A673 (cell line): ENCODE measurements at regions not wholly inside any gene's neighbourhood (a gene's known extent, or its start where the extent isn't known, plus 50 kb on each side); places are given as distances from the start of the nearest gene placed in this dataset.

Source experiments
- BruUV-seq: library from RNA; stranded (reverse); fragments of 400-500 nt; replicated peaks from 2 replicates; lab custom pipeline; 2021; lab: Mats Ljungman, UMichigan
- CTCF ChIA-PET: fragments of 300-600 bp; sonication (Branson Sonifier 250); formaldehyde crosslinking; loops from one replicate; lab custom pipeline; 2022; ENCODE audit warnings: antibody characterized with exemption; lab: Charles Lee
- POLR2A ChIA-PET: fragments of 300-600 bp; sonication (Branson Sonifier 250); formaldehyde crosslinking; loops from one replicate; lab custom pipeline; 2022; ENCODE audit warnings: antibody characterized with exemption; ENCODE audit not compliant: low non-redundant PET; lab: Charles Lee
- DNase-seq: peaks from one replicate; pipeline ENCODE4 v3.0.0-alpha.2; 2015; ENCODE audit warnings: low spot score
- H3K27ac ChIP-seq: fragments of 200-600 bp; sonication (generic); 2 replicates; pipeline ENCODE4 v1.5.1; 2016; ENCODE audit warnings: mixed run types, low read depth, mild to moderate bottlenecking, mixed read lengths, antibody characterized with exemption, low read length; ENCODE audit not compliant: poor library complexity, severe bottlenecking
- H3K27me3 ChIP-seq: fragments of 200-600 bp; sonication (generic); replicated peaks from 2 replicates; pipeline ENCODE4 v1.6.1; 2017; ENCODE audit warnings: mixed run types, low read depth, mild to moderate bottlenecking, mixed read lengths, antibody characterized with exemption, low read length; ENCODE audit not compliant: insufficient read depth, poor library complexity
- H3K36me3 ChIP-seq: fragments of 200-600 bp; sonication (generic); 2 replicates; pipeline ENCODE4 v1.6.1; 2016; ENCODE audit warnings: mixed run types, mild to moderate bottlenecking, mixed read lengths, antibody characterized with exemption, low read length; ENCODE audit not compliant: insufficient read depth, poor library complexity, severe bottlenecking
- H3K4me1 ChIP-seq: fragments of 200-600 bp; sonication (generic); 2 replicates; pipeline ENCODE4 v1.6.1; 2017; ENCODE audit warnings: mixed run types, mild to moderate bottlenecking, mixed read lengths, antibody characterized with exemption, low read length; ENCODE audit not compliant: insufficient read depth, poor library complexity, severe bottlenecking
- H3K4me3 ChIP-seq: fragments of 200-600 bp; sonication (generic); 2 replicates; pipeline ENCODE4 v1.5.1; 2016; ENCODE audit warnings: low read depth, mixed run types, mild to moderate bottlenecking, mixed read lengths, low read length; ENCODE audit not compliant: poor library complexity, severe bottlenecking
- H3K9me3 ChIP-seq: fragments of 200-600 bp; sonication (generic); 2 replicates; pipeline ENCODE4 v1.6.1; 2016; ENCODE audit warnings: mixed run types, low read depth, mild to moderate bottlenecking, mixed read lengths, antibody characterized with exemption, low read length; ENCODE audit not compliant: poor library complexity, severe bottlenecking
- CTCF ChIP-seq: fragments of 300-800, 200-600 bp; sonication (generic); conservative IDR thresholded peaks from 2 replicates; pipeline ENCODE4 v1.5.1; 2017; ENCODE audit warnings: low read depth, mild to moderate bottlenecking, antibody characterized with exemption, low read length, moderate library complexity, mixed read lengths
- EZH2 ChIP-seq: fragments of 200-600 bp; sonication (generic); IDR thresholded peaks from 2 replicates; pipeline ENCODE4 v1.6.1; 2017; ENCODE audit warnings: borderline replicate concordance, low read depth, mild to moderate bottlenecking, mixed read lengths, antibody characterized with exemption, low read length; ENCODE audit not compliant: poor library complexity, severe bottlenecking
- intact Hi-C: fragments of 100-400 bp; cut with micrococcal nuclease; formaldehyde crosslinking; loops from one replicate; pipeline ENCODE4 v1.10.0; 2022; ENCODE audit not compliant: unreplicated experiment

GRCh38 chrX:114365065-114365834, 218.6 kb upstream of the HTR2C start:
- ChIA-PET CTCF (no interaction called here), POLR2A (no interaction called here)
- Histone ChIP-seq H3K27me3 (no peaks in the 10 kb centered on the region), H3K4me1 (no peaks in the 10 kb centered on the region), H3K4me3 (no peak overlapping the region), H3K36me3 (no peaks in the 10 kb centered on the region), H3K9me3 (no peaks in the 10 kb centered on the region), H3K27ac (no peak overlapping the region)
- TF ChIP-seq CTCF: no peak
- no peak for TF ChIP-seq EZH2
- BruUV-seq: no TSS peak
- intact Hi-C loops: no loop called here
- DNase-seq: no peak

GRCh38 chrX:114372937-114373336, 210.9 kb upstream of the HTR2C start:
- intact Hi-C loops: no loop called here
- no peaks in the 10 kb centered on the region for H3K9me3 ChIP-seq
- no peak for DNase-seq

DNA sequence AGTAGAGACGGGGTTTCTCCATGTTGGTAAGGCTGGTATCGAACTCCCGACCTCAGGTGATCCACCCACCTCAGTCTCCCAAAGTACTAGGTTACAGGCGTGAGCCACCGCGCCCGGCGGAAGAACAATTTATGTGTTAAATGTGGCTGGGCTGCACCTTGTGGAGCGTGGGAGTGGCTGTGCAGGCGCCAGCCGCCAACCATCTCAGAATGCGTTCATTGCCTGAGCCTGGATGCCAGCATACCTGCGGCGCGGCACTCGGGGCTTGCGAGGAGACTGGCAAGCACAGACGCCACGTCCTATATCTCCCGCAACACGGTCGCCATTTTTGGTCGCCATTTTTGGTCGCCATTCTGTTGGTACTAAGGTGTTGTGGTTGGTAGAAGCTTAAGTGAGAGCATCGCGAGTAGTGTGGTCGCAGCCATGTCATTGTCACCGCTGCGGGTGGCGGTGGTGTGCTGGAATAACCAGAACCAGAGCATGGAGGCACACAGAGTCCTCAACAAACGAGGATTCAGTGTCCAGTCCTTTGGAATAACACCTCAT, 193.6 kb upstream of the HTR2C start:
- Histone ChIP-seq H3K4me1 (no peaks in the 10 kb centered on the region), H3K27ac (no peak overlapping the region), H3K4me3 (no peak overlapping the region), H3K36me3 (no peaks in the 10 kb centered on the region), H3K27me3 (no peaks in the 10 kb centered on the region), H3K9me3 (no peaks in the 10 kb centered on the region)
- DNase-seq: no peak
- CTCF ChIA-PET: no interaction called here
- BruUV-seq: no TSS peak
- intact Hi-C loops: no loop called here
- POLR2A ChIA-PET: no interaction called here
- TF ChIP-seq EZH2 (no peak), CTCF (no peak)

More at GRCh38 chrX:114372937-114373336, 210.9 kb upstream of the HTR2C start:
- Histone ChIP-seq H3K27me3 (no peaks in the 10 kb centered on the region), H3K27ac (no peak overlapping the region), H3K4me1 (no peaks in the 10 kb centered on the region), H3K4me3 (no peak overlapping the region), H3K36me3 (no peaks in the 10 kb centered on the region)
- TF ChIP-seq EZH2 (no peak), CTCF (no peak)
- ChIA-PET POLR2A (no interaction called here), CTCF (no interaction called here)
- BruUV-seq: no TSS peak
